Fibroblast of lung (primary cell): ENCODE measurements at regions not wholly inside any gene's neighbourhood (a gene's known extent, or its start where the extent isn't known, plus 50 kb on each side); places are given as distances from the start of the nearest gene placed in this dataset.
A peak's percentile ranks its signal among the peaks of the same experiment; 100 is the strongest.

Experiments used
- DNase-seq, 2 donors: peaks; one replicate each; pipeline versions ENCODE4 v3.0.0 to v3.0.0-alpha.2; 2010; ENCODE audit warnings: low read depth in 2 of 2
- H2AFZ ChIP-seq: 2 replicates; pipeline ENCODE4 v1.5.1; 2012; ENCODE audit warnings: low read length, control low read depth, inconsistent platforms
- H3K27ac ChIP-seq: 2 replicates; pipeline ENCODE4 v1.5.1; 2011; ENCODE audit warnings: low read length, control low read depth; ENCODE audit not compliant: insufficient read depth
- H3K27me3 ChIP-seq: 2 replicates; pipeline ENCODE4 v1.5.1; 2011; ENCODE audit warnings: mild to moderate bottlenecking, low read length; ENCODE audit not compliant: control insufficient read depth, insufficient read depth
- H3K36me3 ChIP-seq: 2 replicates; pipeline ENCODE4 v1.5.1; 2011; ENCODE audit warnings: low read length; ENCODE audit not compliant: control insufficient read depth, insufficient read depth
- H3K4me1 ChIP-seq: 2 replicates; pipeline ENCODE4 v1.5.1; 2011; ENCODE audit warnings: low read length; ENCODE audit not compliant: control insufficient read depth, insufficient read depth; ENCODE audit errors: extremely low read depth
- H3K4me2 ChIP-seq: 2 replicates; pipeline ENCODE4 v1.5.1; 2011; ENCODE audit warnings: low read length, control low read depth; ENCODE audit not compliant: insufficient read depth; ENCODE audit errors: extremely low read depth
- H3K4me3 ChIP-seq, 4 experiments: fragments of 200-600 bp in 1 of 4; sonication (generic) in 1 of 4; replicated peaks in 1 of 4; 2 replicates each; pipeline ENCODE4 v1.5.1; 2011 to 2016; ENCODE audit warnings: low read length in 4 of 4, low read depth in 3 of 4, mild to moderate bottlenecking in 3 of 4, control low read depth in 2 of 4, inconsistent platforms in 1 of 4, mixed read lengths in 1 of 4; ENCODE audit not compliant: insufficient read depth in 1 of 4; ENCODE audit errors: control extremely low read depth in 1 of 4
- H3K79me2 ChIP-seq: 2 replicates; pipeline ENCODE4 v1.5.1; 2012; ENCODE audit warnings: mild to moderate bottlenecking, low read length, inconsistent platforms; ENCODE audit not compliant: control insufficient read depth, insufficient read depth
- H3K9ac ChIP-seq: 2 replicates; pipeline ENCODE4 v1.5.1; 2011; ENCODE audit warnings: mild to moderate bottlenecking, low read length, control low read depth; ENCODE audit not compliant: insufficient read depth
- H3K9me3 ChIP-seq: 2 replicates; pipeline ENCODE4 v1.5.1; 2012; ENCODE audit warnings: low read depth, low read length; ENCODE audit not compliant: control insufficient read depth, insufficient read depth
- H4K20me1 ChIP-seq: 2 replicates; pipeline ENCODE4 v1.5.1; 2011; ENCODE audit warnings: low read length; ENCODE audit not compliant: control insufficient read depth, insufficient read depth; ENCODE audit errors: extremely low read depth
- EZH2 ChIP-seq: IDR thresholded peaks from 2 replicates; pipeline ENCODE4 v1.5.1; 2012; ENCODE audit warnings: low read length, control low read depth, mild to moderate bottlenecking; ENCODE audit errors: missing control alignments
- TF ChIP-seq, protein P1 (sequence below), 2 donors: IDR thresholded peaks in 1 of 2; conservative IDR thresholded peaks in 1 of 2; 1 replicate in 1 of 2; 2 replicates in 1 of 2; pipeline ENCODE4 v1.5.1; 2011 to 2012; ENCODE audit warnings: low read length in 2 of 2, control low read depth in 1 of 2, inconsistent platforms in 1 of 2, low read depth in 1 of 2, mild to moderate bottlenecking in 1 of 2

DNA sequence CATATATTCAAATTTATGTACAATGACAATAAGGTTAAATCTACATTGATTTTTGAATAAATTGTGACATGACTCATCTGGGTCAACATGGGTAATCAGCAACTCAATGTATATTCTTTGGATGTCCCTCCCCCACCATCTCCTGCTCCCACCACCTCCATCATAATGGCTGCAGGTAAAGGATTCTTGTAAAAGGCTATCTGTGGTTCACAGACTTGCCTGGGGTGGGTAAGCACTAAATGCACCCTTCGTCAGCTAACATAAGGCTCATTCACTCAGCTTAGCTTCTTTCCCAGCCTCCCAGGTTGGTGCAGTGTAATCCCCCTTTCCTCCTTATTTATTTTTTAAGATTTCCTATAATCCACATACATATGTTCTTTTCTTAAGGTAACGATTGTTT, 355.7 kb upstream of the DPYD start:
- Histone ChIP-seq H2AFZ (no peak overlapping the region), H3K9me3 (no peaks in the 10 kb centered on the region), H3K4me2 (no peak overlapping the region), H4K20me1 (no peaks in the 10 kb centered on the region), H3K27me3 (no peaks in the 10 kb centered on the region), H3K9ac (no peak overlapping the region), H3K4me3 (no peak overlapping the region), H3K4me1 (no peaks in the 10 kb centered on the region), H3K79me2 (no peaks in the 10 kb centered on the region), H3K36me3 (no peaks in the 10 kb centered on the region), H3K27ac (no peak overlapping the region)
- TF ChIP-seq, protein P1, sequence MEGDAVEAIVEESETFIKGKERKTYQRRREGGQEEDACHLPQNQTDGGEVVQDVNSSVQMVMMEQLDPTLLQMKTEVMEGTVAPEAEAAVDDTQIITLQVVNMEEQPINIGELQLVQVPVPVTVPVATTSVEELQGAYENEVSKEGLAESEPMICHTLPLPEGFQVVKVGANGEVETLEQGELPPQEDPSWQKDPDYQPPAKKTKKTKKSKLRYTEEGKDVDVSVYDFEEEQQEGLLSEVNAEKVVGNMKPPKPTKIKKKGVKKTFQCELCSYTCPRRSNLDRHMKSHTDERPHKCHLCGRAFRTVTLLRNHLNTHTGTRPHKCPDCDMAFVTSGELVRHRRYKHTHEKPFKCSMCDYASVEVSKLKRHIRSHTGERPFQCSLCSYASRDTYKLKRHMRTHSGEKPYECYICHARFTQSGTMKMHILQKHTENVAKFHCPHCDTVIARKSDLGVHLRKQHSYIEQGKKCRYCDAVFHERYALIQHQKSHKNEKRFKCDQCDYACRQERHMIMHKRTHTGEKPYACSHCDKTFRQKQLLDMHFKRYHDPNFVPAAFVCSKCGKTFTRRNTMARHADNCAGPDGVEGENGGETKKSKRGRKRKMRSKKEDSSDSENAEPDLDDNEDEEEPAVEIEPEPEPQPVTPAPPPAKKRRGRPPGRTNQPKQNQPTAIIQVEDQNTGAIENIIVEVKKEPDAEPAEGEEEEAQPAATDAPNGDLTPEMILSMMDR (conservative IDR thresholded peaks at IDR 0.05 in 1 of 2, IDR thresholded peaks at IDR 0.05 in 1 of 2; ENCODE audit: low read depth in 1 of 2, low read length in 2 of 2), result no peak
- DNase-seq, result no peak

DNA sequence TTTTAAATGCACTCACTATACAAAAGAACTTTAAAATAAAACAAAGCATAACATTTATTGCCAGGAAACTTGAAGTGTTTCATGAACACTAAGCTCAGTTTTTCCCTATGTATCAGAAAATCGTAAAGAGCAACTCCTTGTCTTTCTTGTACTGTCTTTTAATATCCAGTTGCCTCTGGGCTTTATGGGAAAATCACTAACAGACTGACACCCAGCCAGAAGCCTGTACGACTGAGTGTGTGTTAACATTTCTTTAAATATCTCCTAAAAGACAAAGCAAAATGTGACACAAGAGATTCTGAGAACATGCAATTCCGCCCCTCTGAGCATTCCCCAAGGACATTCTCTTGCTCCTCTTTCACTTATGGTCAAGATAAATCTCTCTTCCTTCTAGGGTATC, 347.5 kb upstream of the DPYD start:
- Histone ChIP-seq H2AFZ (peak overlapping the region; percentile 23), H3K4me1 (no peaks in the 10 kb centered on the region), H3K36me3 (no peaks in the 10 kb centered on the region), H4K20me1 (no peaks in the 10 kb centered on the region), H3K27ac (no peak overlapping the region), H3K79me2 (no peaks in the 10 kb centered on the region), H3K27me3 (no peaks in the 10 kb centered on the region), H3K4me2 (no peak overlapping the region), H3K9ac (no peak overlapping the region), H3K9me3 (no peaks in the 10 kb centered on the region), H3K4me3 (no peak overlapping the region)
- no peak for DNase-seq
- TF ChIP-seq, protein P1 (conservative IDR thresholded peaks at IDR 0.05 in 1 of 2, IDR thresholded peaks at IDR 0.05 in 1 of 2; ENCODE audit: low read depth in 1 of 2, low read length in 2 of 2), result no peak
- TF ChIP-seq EZH2, result no peak

DNA sequence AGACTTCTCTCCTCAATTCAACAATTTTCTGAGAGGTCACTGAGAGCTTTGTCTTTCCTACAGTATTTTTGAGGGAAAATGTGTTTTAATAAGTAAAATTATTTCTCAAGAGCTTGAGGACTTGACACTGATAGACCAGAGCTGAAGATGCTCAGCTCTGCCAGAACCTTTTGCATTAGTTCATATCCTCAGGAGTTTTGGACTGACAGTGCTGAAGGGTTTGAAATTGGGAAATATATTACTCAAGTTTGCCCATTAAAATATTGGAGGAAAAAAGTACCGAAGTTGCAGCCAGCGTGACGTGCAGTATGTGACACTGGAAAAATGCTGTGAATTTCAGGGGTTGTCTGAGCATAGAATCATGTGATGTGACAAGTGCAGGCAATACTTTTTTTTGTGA, 346.6 kb upstream of the DPYD start:
- no peak for DNase-seq
- Histone ChIP-seq H3K9me3 (no peaks in the 10 kb centered on the region), H3K4me3 (no peak overlapping the region), H2AFZ (no peak overlapping the region), H3K9ac (no peak overlapping the region), H4K20me1 (no peaks in the 10 kb centered on the region), H3K4me1 (no peaks in the 10 kb centered on the region), H3K27me3 (no peaks in the 10 kb centered on the region), H3K27ac (no peak overlapping the region), H3K36me3 (no peaks in the 10 kb centered on the region), H3K79me2 (no peaks in the 10 kb centered on the region), H3K4me2 (no peak overlapping the region)
- no peak for TF ChIP-seq EZH2
- TF ChIP-seq, protein P1 (conservative IDR thresholded peaks at IDR 0.05 in 1 of 2, IDR thresholded peaks at IDR 0.05 in 1 of 2; ENCODE audit: low read depth in 1 of 2, low read length in 2 of 2), result no peak
